ENCODE measurements at regions not wholly inside any gene's neighbourhood (a gene's known extent, or its start where the extent isn't known, plus 50 kb on each side); places are given as distances from the start of the nearest gene placed in this dataset.

DNA sequence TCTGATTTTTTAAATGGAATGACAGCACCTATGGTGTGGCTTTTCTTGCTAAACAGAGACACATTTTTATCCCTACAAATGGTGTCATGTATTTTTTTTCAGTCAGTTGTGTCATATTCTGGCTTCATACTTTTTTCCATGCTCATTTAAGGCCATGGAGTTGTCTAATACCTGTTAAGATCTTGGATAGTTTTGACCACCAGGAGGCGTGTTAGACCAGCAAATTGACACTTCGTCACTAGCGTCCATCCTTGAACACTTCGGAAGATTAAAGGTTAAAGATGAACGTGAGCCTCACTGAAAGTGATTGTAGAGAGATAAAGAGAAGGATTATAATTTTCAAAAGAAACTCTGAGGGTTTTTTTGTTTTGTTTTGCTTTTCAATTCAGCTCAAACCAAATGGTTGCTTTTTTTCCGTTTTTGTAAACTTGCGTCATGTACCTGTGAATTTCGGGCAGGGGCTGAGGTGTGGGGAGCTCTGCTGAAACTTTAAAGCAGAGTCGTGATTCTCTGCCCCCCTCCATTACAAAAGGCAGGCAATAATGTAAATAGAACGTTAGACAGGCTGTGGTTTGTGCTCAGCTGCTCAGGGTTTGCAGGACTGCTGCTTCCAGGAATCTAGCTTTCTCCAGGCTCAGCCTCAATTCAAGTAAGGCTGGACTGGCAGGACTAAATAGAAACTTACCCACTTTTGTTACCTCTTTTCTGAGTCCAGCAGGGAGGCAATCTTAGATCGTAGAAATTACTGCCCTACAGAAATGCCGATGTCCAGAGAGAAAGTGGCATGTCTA, 245.1 kb downstream of the FOXA2 start (continued):
- TF ChIP-seq, protein P1, sequence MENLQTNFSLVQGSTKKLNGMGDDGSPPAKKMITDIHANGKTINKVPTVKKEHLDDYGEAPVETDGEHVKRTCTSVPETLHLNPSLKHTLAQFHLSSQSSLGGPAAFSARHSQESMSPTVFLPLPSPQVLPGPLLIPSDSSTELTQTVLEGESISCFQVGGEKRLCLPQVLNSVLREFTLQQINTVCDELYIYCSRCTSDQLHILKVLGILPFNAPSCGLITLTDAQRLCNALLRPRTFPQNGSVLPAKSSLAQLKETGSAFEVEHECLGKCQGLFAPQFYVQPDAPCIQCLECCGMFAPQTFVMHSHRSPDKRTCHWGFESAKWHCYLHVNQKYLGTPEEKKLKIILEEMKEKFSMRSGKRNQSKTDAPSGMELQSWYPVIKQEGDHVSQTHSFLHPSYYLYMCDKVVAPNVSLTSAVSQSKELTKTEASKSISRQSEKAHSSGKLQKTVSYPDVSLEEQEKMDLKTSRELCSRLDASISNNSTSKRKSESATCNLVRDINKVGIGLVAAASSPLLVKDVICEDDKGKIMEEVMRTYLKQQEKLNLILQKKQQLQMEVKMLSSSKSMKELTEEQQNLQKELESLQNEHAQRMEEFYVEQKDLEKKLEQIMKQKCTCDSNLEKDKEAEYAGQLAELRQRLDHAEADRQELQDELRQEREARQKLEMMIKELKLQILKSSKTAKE (CRISPR knock-in tag; IDR thresholded peaks at IDR 0.05; ENCODE audit: borderline replicate concordance) = no peak
- TF ChIP-seq ZMAT3 (CRISPR knock-in tag; conservative IDR thresholded peaks at IDR 0.05) = no peak
- no peak for TF ChIP-seq SRSF1 (optimal IDR thresholded peaks at IDR 0.05; ENCODE audit: low read depth, low read length)
- TF ChIP-seq SP1 (IDR thresholded peaks at IDR 0.05) = no peak
- TF ChIP-seq SP1 (CRISPR knock-in tag; IDR thresholded peaks at IDR 0.05) = no peak
- no peak for TF ChIP-seq SNRNP70 (IDR thresholded peaks at IDR 0.05; ENCODE audit: low read depth, low read length)
- TF ChIP-seq, protein P2, sequence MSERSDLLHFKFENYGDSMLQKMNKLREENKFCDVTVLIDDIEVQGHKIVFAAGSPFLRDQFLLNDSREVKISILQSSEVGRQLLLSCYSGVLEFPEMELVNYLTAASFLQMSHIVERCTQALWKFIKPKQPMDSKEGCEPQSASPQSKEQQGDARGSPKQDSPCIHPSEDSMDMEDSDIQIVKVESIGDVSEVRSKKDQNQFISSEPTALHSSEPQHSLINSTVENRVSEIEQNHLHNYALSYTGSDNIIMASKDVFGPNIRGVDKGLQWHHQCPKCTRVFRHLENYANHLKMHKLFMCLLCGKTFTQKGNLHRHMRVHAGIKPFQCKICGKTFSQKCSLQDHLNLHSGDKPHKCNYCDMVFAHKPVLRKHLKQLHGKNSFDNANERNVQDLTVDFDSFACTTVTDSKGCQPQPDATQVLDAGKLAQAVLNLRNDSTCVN (CRISPR knock-in tag; IDR thresholded peaks at IDR 0.05; ENCODE audit: borderline replicate concordance) = no peak
- TF ChIP-seq ATRX (CRISPR knock-in tag; IDR thresholded peaks at IDR 0.05; ENCODE audit: borderline replicate concordance) = no peak
- TF ChIP-seq, protein P3, sequence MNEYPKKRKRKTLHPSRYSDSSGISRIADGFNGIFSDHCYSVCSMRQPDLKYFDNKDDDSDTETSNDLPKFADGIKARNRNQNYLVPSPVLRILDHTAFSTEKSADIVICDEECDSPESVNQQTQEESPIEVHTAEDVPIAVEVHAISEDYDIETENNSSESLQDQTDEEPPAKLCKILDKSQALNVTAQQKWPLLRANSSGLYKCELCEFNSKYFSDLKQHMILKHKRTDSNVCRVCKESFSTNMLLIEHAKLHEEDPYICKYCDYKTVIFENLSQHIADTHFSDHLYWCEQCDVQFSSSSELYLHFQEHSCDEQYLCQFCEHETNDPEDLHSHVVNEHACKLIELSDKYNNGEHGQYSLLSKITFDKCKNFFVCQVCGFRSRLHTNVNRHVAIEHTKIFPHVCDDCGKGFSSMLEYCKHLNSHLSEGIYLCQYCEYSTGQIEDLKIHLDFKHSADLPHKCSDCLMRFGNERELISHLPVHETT (CRISPR knock-in tag; conservative IDR thresholded peaks at IDR 0.05) = no peak
- TF ChIP-seq AGO1 (IDR thresholded peaks at IDR 0.05; ENCODE audit: low read depth, low read length, poor library complexity, severe bottlenecking) = no peak
- peak; percentile 47 for TF ChIP-seq ZFP36 (IDR thresholded peaks at IDR 0.05; ENCODE audit: borderline replicate concordance, low read depth, low read length, partially characterized antibody)
- TF ChIP-seq, protein P4, sequence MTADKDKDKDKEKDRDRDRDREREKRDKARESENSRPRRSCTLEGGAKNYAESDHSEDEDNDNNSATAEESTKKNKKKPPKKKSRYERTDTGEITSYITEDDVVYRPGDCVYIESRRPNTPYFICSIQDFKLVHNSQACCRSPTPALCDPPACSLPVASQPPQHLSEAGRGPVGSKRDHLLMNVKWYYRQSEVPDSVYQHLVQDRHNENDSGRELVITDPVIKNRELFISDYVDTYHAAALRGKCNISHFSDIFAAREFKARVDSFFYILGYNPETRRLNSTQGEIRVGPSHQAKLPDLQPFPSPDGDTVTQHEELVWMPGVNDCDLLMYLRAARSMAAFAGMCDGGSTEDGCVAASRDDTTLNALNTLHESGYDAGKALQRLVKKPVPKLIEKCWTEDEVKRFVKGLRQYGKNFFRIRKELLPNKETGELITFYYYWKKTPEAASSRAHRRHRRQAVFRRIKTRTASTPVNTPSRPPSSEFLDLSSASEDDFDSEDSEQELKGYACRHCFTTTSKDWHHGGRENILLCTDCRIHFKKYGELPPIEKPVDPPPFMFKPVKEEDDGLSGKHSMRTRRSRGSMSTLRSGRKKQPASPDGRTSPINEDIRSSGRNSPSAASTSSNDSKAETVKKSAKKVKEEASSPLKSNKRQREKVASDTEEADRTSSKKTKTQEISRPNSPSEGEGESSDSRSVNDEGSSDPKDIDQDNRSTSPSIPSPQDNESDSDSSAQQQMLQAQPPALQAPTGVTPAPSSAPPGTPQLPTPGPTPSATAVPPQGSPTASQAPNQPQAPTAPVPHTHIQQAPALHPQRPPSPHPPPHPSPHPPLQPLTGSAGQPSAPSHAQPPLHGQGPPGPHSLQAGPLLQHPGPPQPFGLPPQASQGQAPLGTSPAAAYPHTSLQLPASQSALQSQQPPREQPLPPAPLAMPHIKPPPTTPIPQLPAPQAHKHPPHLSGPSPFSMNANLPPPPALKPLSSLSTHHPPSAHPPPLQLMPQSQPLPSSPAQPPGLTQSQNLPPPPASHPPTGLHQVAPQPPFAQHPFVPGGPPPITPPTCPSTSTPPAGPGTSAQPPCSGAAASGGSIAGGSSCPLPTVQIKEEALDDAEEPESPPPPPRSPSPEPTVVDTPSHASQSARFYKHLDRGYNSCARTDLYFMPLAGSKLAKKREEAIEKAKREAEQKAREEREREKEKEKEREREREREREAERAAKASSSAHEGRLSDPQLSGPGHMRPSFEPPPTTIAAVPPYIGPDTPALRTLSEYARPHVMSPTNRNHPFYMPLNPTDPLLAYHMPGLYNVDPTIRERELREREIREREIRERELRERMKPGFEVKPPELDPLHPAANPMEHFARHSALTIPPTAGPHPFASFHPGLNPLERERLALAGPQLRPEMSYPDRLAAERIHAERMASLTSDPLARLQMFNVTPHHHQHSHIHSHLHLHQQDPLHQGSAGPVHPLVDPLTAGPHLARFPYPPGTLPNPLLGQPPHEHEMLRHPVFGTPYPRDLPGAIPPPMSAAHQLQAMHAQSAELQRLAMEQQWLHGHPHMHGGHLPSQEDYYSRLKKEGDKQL (CRISPR knock-in tag; IDR thresholded peaks at IDR 0.05; ENCODE audit: low read depth) = peak; percentile 12; the same call in 1 of the 2 replicates
- TF ChIP-seq TCF7 (IDR thresholded peaks at IDR 0.05; ENCODE audit: low read depth) = no peak
- no peak for TF ChIP-seq ZNF879 (CRISPR knock-in tag; IDR thresholded peaks at IDR 0.05)
- no peak for TF ChIP-seq ISL2 (CRISPR knock-in tag; IDR thresholded peaks at IDR 0.05)
- TF ChIP-seq MLLT10 (CRISPR knock-in tag; IDR thresholded peaks at IDR 0.05) = no peak
- TF ChIP-seq ZNF788 (CRISPR knock-in tag; IDR thresholded peaks at IDR 0.05; ENCODE audit: borderline replicate concordance) = no peak
- TF ChIP-seq MTF2 (CRISPR knock-in tag; IDR thresholded peaks at IDR 0.05; ENCODE audit: borderline replicate concordance) = no peak

Data from HepG2 (cell line).